ENCODE measurements at regions not wholly inside any gene's neighbourhood (a gene's known extent, or its start where the extent isn't known, plus 50 kb on each side); places are given as distances from the start of the nearest gene placed in this dataset.

- no peak for TF ChIP-seq CTCF (conservative IDR thresholded peaks at IDR 0.05; ENCODE audit: low read depth in 2 of 2)
- TF ChIP-seq ETS1 (IDR thresholded peaks at IDR 0.05), result no peak
- no peak for TF ChIP-seq POLR2AphosphoS5 (IDR thresholded peaks at IDR 0.05; ENCODE audit: low read depth)
- TF ChIP-seq EZH2 (IDR thresholded peaks at IDR 0.05; ENCODE audit: low read depth, unreplicated experiment), result no peak
- no peak for TF ChIP-seq CREB1 (CRISPR knock-in tag; IDR thresholded peaks at IDR 0.05; ENCODE audit: low read depth)
- TF ChIP-seq REST (IDR thresholded peaks at IDR 0.05; ENCODE audit: unreplicated experiment), result no peak
- TF ChIP-seq STAT1 (IDR thresholded peaks at IDR 0.05; ENCODE audit: unreplicated experiment), result no peak
- no peak for TF ChIP-seq EZH2phosphoT487 (IDR thresholded peaks at IDR 0.05; ENCODE audit: unreplicated experiment)
- TF ChIP-seq ZNF114 (CRISPR knock-in tag; IDR thresholded peaks at IDR 0.05), result no peak
- no peak for TF ChIP-seq JUNB (IDR thresholded peaks at IDR 0.05; ENCODE audit: unreplicated experiment)
- TF ChIP-seq ZNF331 (CRISPR knock-in tag; IDR thresholded peaks at IDR 0.05; ENCODE audit: low read depth), result no peak
- no peak for TF ChIP-seq NANOG (IDR thresholded peaks at IDR 0.05; ENCODE audit: borderline replicate concordance)
- no peak for TF ChIP-seq ZNF462 (CRISPR knock-in tag; IDR thresholded peaks at IDR 0.05)
Observed at GRCh38 chr10:29181936-29182335, 106.9 kb upstream of the LYZL1 start.

All from GM23338 (cell line).